ENCODE measurements at regions not wholly inside any gene's neighbourhood (a gene's known extent, or its start where the extent isn't known, plus 50 kb on each side); places are given as distances from the start of the nearest gene placed in this dataset.
A peak's percentile ranks its signal among the peaks of the same experiment; 100 is the strongest.
"Not testable (repeated sequence)": the region's sequence is repeated elsewhere in the genome, so short reads cannot be mapped to it uniquely, and the experiment has no call there.

DNA sequence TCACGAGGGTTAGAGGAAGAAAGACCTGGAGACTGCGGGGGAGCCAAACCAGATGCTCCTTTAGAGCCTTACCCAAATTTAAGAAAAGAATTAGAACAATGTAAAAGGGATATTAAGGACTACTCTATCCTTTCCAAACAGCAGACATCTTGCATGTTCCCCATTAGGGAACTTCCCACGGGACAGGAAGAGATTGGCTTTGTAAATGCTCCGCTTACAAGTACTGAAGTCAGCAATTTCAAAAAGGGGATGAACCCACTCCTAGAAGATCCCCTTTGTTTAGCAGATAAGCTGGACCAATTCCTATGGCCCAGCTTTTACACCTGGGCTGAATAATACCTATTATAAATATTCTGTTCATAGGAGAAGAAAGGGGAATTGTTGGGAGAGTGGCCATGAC is 74.2 kb downstream of the APOBEC1 start:
- Mint-ChIP-seq H3K9me3 (no peaks in the 10 kb centered on the region), H3K27me3 (ENCODE audit: insufficient read depth) (peaks cover 24% of the 10 kb centered on the region), H3K36me3 (ENCODE audit: low read depth) (no peaks in the 10 kb centered on the region), H3K27ac (no peak overlapping the region), H3K4me3 (no peak overlapping the region), H3K4me1 (ENCODE audit: low read depth) (peaks cover 5% of the 10 kb centered on the region; the same call in 1 of the 2 replicates)
- DNase-seq = no peak
- TF ChIP-seq, protein P1, sequence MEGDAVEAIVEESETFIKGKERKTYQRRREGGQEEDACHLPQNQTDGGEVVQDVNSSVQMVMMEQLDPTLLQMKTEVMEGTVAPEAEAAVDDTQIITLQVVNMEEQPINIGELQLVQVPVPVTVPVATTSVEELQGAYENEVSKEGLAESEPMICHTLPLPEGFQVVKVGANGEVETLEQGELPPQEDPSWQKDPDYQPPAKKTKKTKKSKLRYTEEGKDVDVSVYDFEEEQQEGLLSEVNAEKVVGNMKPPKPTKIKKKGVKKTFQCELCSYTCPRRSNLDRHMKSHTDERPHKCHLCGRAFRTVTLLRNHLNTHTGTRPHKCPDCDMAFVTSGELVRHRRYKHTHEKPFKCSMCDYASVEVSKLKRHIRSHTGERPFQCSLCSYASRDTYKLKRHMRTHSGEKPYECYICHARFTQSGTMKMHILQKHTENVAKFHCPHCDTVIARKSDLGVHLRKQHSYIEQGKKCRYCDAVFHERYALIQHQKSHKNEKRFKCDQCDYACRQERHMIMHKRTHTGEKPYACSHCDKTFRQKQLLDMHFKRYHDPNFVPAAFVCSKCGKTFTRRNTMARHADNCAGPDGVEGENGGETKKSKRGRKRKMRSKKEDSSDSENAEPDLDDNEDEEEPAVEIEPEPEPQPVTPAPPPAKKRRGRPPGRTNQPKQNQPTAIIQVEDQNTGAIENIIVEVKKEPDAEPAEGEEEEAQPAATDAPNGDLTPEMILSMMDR (IDR thresholded peaks at IDR 0.05) = no peak

DNA sequence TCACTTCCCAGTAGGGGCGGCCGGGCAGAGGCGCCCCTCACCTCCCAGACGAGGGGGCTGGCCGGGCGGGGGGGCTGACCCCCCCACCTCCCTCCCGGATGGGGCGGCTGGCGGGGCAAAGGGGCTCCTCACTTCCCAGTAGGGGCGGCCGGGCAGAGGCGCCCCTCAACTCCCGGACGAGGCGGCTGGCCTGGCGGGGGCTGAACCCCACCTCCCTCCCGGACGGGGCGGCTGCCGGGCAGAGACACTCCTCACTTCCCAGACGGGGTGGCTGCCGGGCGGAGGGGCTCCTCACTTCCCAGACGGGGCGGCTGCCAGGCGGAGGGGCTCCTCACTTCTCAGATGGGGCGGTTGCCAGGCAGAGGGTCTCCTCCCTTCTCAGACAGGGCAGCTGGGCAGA is 75.6 kb downstream of the APOBEC1 start:
- H3K36me3 Mint-ChIP-seq (ENCODE audit: low read depth); H3K4me1 Mint-ChIP-seq (ENCODE audit: low read depth); DNase-seq; H3K4me3 Mint-ChIP-seq; H3K27ac Mint-ChIP-seq; H3K9me3 Mint-ChIP-seq: not testable (repeated sequence)
- H3K27me3 Mint-ChIP-seq (ENCODE audit: insufficient read depth) = peaks cover 24% of the 10 kb centered on the region

DNA sequence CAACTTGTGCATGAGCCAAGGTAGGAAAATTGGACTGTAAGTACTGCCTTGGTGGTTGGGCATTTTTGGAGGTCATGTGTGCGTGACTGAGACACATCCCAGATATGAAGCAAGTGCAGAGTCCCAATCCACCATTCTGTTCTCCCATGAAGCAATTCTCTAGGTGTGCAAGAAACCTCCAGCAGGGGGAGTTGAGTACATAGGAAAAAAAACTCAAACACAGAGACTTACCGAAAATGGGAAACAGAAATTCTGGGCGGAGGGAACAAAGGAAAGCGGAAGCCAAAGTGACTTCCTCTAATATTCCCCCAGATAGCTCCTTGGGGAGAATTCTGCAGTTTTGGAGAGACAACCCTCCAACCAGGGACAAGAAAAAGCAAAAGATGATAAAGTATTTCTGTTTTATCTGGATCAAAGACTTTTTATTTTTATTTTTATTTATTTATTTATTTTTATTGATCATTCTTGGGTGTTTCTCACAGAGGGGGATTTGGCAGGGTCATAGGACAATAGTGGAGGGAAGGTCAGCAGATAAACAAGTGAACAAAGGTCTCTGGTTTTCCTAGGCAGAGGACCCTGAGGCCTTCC is 76.9 kb downstream of the APOBEC1 start:
- not testable (repeated sequence) for H3K27ac Mint-ChIP-seq; H3K36me3 Mint-ChIP-seq (ENCODE audit: low read depth); H3K4me1 Mint-ChIP-seq (ENCODE audit: low read depth); H3K9me3 Mint-ChIP-seq
- Mint-ChIP-seq H3K27me3 (ENCODE audit: insufficient read depth) (peaks cover 15% of the 10 kb centered on the region), H3K4me3 (peak overlapping the region; percentile 15; the same call in 1 of the 2 replicates)
- peak; percentile 60 for DNase-seq
- TF ChIP-seq, protein P1 (IDR thresholded peaks at IDR 0.05) = peak; percentile 85

DNA sequence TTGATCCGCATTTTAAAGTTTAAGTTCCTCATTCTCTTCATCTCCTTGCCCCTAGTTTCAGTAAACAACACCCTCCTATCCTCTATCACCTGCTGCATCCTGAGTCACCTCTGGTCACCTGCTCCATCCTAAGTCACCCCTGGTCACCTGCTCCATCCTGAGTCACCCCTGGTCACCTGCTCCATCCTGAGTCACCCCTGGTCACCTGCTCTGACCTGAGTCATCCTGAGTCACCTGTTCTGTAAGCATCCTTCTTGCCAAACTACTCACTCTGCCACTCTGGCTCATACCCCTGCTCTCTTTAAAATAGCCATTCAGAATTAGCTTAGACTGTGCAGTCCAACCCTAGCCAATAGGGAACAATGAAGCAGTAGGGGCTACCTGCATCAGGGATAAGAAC is 80.6 kb upstream of the CD163 start:
- H3K27ac Mint-ChIP-seq; H3K9me3 Mint-ChIP-seq; H3K36me3 Mint-ChIP-seq (ENCODE audit: low read depth); H3K4me3 Mint-ChIP-seq; H3K4me1 Mint-ChIP-seq (ENCODE audit: low read depth): not testable (repeated sequence)
- peaks cover 14% of the 10 kb centered on the region for H3K27me3 Mint-ChIP-seq (ENCODE audit: insufficient read depth)
- peak; percentile 1 for DNase-seq

DNA sequence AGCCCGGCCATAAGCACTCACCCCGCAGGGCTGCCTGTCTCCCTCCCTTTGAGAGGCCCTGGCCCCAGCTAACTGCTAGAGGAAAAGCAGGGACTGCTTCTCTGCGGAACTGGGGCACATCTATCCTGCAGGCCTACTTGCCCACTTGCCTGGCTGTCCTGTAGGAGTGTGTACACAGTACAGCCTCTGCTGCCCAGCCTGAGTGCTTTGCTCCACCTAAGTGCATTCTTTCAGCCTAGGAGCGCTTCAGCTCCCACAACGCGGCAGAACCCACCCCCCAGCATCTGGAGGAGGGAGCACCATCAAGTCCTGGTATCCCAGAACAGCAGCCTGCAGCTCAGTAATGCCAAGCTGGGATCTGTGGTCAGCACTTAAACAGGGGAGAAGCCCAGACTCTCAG is 79.9 kb upstream of the CD163 start:
- H3K27ac Mint-ChIP-seq = no peak overlapping the region
- H3K9me3 Mint-ChIP-seq = no peaks in the 10 kb centered on the region

DNA sequence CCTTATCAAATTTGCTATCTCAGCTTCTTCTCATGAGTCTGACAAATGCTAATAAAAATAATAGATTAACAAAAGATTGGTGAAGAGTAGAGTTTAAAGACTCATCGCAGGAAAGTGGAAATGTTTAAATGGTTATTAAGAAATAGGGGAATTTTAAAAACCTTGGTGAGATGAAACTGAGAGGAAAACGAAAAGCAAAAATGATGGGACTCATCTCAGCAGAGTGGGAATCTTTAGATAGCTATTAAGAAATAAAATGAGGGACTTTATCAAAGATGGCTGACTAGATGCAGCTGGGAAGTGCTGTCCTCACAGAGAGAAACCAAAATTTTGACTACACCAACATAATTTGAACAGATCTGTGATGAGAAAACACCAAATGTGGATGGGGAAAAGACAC is 79.2 kb upstream of the CD163 start:
- Mint-ChIP-seq H3K9me3 (no peaks in the 10 kb centered on the region), H3K4me1 (ENCODE audit: low read depth) (no peaks in the 10 kb centered on the region), H3K4me3 (no peak overlapping the region), H3K36me3 (ENCODE audit: low read depth) (no peaks in the 10 kb centered on the region), H3K27me3 (ENCODE audit: insufficient read depth) (peaks cover 14% of the 10 kb centered on the region), H3K27ac (no peak overlapping the region)
- TF ChIP-seq, protein P1 (IDR thresholded peaks at IDR 0.05) = no peak
- no peak for DNase-seq

More for the DNA sequence above, 79.9 kb upstream of the CD163 start:
- no peak for DNase-seq
- no peak overlapping the region for H3K4me3 Mint-ChIP-seq
- H3K36me3 Mint-ChIP-seq (ENCODE audit: low read depth) = no peaks in the 10 kb centered on the region
- H3K27me3 Mint-ChIP-seq (ENCODE audit: insufficient read depth) = peaks cover 14% of the 10 kb centered on the region
- H3K4me1 Mint-ChIP-seq (ENCODE audit: low read depth) = no peaks in the 10 kb centered on the region
- TF ChIP-seq, protein P1 (IDR thresholded peaks at IDR 0.05) = no peak

DNA sequence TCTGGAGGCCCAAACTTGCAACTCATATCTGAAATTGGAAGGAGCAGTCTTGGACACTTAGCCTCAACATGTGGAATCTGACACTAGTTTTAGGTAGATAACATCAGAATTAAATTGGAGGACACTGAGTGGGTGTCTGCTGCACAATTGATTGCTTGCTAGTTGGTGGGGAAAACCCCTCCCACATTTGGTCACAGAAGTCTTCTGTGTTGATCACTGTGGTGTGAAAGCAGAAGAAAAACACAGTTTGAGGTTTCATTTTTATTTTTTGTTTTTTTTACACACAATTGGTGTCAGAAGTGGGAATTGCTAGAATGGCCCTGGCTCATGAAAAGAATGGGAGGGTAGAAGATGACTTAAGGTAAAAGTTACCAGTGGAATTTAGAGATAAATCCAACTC is 78.0 kb upstream of the CD163 start:
- DNase-seq = no peak
- H3K36me3 Mint-ChIP-seq (ENCODE audit: low read depth) = no peaks in the 10 kb centered on the region
- H3K9me3 Mint-ChIP-seq = no peaks in the 10 kb centered on the region
- peaks cover 8% of the 10 kb centered on the region for H3K27me3 Mint-ChIP-seq (ENCODE audit: insufficient read depth)
- H3K27ac Mint-ChIP-seq = no peak overlapping the region
- TF ChIP-seq, protein P1 (IDR thresholded peaks at IDR 0.05) = no peak
- no peaks in the 10 kb centered on the region for H3K4me1 Mint-ChIP-seq (ENCODE audit: low read depth)
- H3K4me3 Mint-ChIP-seq = no peak overlapping the region
